Ovary (tissue), 7 donors: ENCODE measurements at regions not wholly inside any gene's neighbourhood (a gene's known extent, or its start where the extent isn't known, plus 50 kb on each side); places are given as distances from the start of the nearest gene placed in this dataset.

ENCODE experiments used
- DNase-seq, 5 donors: peaks; one replicate each; pipeline ENCODE4 v3.0.0-alpha.2; 2019 to 2020
- H3K27ac ChIP-seq, 2 donors: fragments of 200-600 bp; one replicate each; pipeline versions ENCODE4 v1.5.1 to v1.8.0; 2019 to 2022
- H3K27me3 ChIP-seq: fragments of 200-600 bp; one replicate; pipeline ENCODE4 v1.8.0; 2022
- H3K36me3 ChIP-seq: fragments of 200-600 bp; sonication (generic); one replicate; pipeline ENCODE4 v1.5.1; 2019
- H3K4me1 ChIP-seq: one replicate; pipeline ENCODE4 v1.8.1; 2013; ENCODE audit warnings: mild to moderate bottlenecking, moderate library complexity; ENCODE audit not compliant: insufficient read depth
- H3K4me3 ChIP-seq: fragments of 200-600 bp; sonication (generic); one replicate; pipeline ENCODE4 v1.5.1; 2017
- H3K9me3 ChIP-seq, 2 donors: fragments of 200-600 bp in 1 of 2; sonication (generic) in 1 of 2; one replicate each; pipeline versions ENCODE4 v1.5.1 to v1.8.1; 2013 to 2019; ENCODE audit warnings: mild to moderate bottlenecking in 1 of 2, moderate library complexity in 1 of 2
- EP300 ChIP-seq: sonication (generic); formaldehyde crosslinking; IDR thresholded peaks from one replicate; pipeline ENCODE4 v1.6.1; 2017; ENCODE audit warnings: antibody characterized with exemption
- POLR2A ChIP-seq: fragments of 450-650 bp; IDR thresholded peaks from one replicate; pipeline ENCODE4 v1.6.1; 2017; ENCODE audit warnings: antibody characterized with exemption, mild to moderate bottlenecking, moderate library complexity
- WGBS, 3 donors: extraction: QIAGEN DNeasy Blood & Tissue Kit in 1 of 3; methylation state at CpG; one replicate each; pipeline versions ENCODE4 v1.1.5 to v1.1.7; 2013 to 2017; 5-methylcytosine and 5-hydroxymethylcytosine counted together
- intact Hi-C, 4 donors: fragments of 100-400 bp; cut with DNase I; formaldehyde crosslinking; loops; one replicate each; pipeline versions ENCODE4 v1.11.0 to v1.15.1; 2022 to 2023
- TF ChIP-seq, protein P1 (sequence below), 3 donors: fragments of 450-650 bp in 2 of 3; fragments of 200-600 bp in 1 of 3; IDR thresholded peaks; one replicate each; pipeline versions ENCODE4 v1.5.1 to v1.8.0; 2016 to 2022; ENCODE audit warnings: antibody characterized with exemption in 3 of 3, mild to moderate bottlenecking in 1 of 3
- donor health status: DM: no; HTN: no; CAD: no; lungs with moderate emphysema.
- donor health status: DM: no; HTN: no; CAD: no.
- donor health status: Bipolar disorder and iron deficiency.
- donor health status: DM: no; HTN: no; CAD: no.
- donor health status: DM: yes; HTN: yes; CAD: no.

DNA sequence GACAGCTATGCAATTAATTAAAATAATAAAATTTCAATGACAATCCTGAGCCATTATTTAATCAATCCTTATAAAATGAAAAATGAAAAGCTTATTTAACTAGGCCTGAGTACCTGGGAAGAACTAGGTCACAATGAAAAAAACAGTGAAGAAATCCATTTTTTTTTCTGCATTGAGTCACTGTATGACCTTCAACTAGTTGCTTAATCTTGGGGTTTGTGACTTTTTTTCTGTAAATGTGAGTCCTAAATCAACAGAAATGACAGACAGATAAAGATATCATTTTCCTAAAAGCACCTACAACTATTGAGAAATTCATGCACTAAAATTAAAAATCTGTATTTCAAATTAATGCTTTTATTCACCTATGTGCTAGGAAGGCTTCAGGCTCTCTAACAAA is 96.8 kb downstream of the TMEM26 start:
- Histone ChIP-seq H3K4me1 (no peaks in the 10 kb centered on the region), H3K4me3 (no peak overlapping the region), H3K27me3 (no peaks in the 10 kb centered on the region), H3K27ac (no peak overlapping the region), H3K9me3 (no peaks in the 10 kb centered on the region), H3K36me3 (no peaks in the 10 kb centered on the region)
- TF ChIP-seq, protein P1, sequence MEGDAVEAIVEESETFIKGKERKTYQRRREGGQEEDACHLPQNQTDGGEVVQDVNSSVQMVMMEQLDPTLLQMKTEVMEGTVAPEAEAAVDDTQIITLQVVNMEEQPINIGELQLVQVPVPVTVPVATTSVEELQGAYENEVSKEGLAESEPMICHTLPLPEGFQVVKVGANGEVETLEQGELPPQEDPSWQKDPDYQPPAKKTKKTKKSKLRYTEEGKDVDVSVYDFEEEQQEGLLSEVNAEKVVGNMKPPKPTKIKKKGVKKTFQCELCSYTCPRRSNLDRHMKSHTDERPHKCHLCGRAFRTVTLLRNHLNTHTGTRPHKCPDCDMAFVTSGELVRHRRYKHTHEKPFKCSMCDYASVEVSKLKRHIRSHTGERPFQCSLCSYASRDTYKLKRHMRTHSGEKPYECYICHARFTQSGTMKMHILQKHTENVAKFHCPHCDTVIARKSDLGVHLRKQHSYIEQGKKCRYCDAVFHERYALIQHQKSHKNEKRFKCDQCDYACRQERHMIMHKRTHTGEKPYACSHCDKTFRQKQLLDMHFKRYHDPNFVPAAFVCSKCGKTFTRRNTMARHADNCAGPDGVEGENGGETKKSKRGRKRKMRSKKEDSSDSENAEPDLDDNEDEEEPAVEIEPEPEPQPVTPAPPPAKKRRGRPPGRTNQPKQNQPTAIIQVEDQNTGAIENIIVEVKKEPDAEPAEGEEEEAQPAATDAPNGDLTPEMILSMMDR (IDR thresholded peaks at IDR 0.05) = no peak
- TF ChIP-seq POLR2A = no peak
- TF ChIP-seq EP300 = no peak
- intact Hi-C loops = no loop called here
- no peak for DNase-seq

DNA sequence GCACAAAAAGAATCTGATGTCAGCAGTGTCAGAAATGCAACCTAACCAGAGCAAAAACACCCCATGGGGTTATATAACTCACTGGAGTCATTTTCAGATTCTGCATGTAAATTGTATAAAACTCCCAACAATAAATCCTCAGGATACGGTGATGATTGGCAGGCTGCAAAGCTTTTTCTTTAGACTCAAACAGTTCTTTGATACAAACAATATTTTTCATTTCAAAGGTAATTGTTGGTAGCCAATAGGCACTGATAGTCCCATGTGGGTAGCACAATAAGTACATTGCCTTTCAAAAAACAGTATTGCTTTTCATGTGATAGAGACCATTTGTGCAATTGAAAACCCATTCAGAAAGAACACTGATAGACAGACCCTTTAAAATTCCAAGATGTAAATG is 98.0 kb downstream of the TMEM26 start:
- intact Hi-C loops = no loop called here
- no peaks in the 10 kb centered on the region for H3K36me3 ChIP-seq
- 78 to 87% (median 84%) methylated on average over 1 of the region's 1 CpG for WGBS, 3 donors
- H3K27me3 ChIP-seq = no peaks in the 10 kb centered on the region
- no peak for DNase-seq
- H3K9me3 ChIP-seq = no peaks in the 10 kb centered on the region
- H3K4me3 ChIP-seq = no peak overlapping the region
- no peaks in the 10 kb centered on the region for H3K4me1 ChIP-seq
- TF ChIP-seq POLR2A (no peak), EP300 (no peak)
- TF ChIP-seq, protein P1 (IDR thresholded peaks at IDR 0.05) = no peak
- no peak overlapping the region for H3K27ac ChIP-seq

DNA sequence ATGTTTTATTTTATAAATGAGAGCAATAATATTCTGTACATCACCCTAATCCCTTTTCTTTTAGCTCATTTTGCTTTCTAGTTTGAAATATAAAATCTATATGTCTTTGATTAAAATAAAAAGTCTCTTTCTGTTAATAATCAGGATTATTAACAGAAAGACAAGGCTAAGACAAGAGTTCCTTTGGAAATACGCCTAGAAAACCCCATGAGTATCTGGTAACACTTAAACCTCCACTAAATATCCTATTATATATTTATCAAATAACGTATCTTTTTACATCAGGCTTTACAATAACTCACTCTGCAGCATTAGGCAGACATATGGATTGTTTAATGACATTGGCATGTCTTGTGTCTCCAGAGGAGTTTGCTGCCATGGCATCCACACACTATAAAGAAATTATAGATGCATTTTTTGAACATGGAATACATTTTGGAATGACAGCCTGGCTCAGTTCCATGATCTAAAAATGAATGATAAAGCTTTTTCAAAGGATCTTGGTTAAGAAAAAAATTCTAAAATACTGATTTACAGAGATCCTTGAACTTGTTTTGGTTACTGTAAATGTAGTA is 98.7 kb downstream of the TMEM26 start:
- Histone ChIP-seq H3K36me3 (no peaks in the 10 kb centered on the region), H3K4me3 (no peak overlapping the region), H3K9me3 (no peaks in the 10 kb centered on the region), H3K27ac (no peak overlapping the region), H3K27me3 (no peaks in the 10 kb centered on the region), H3K4me1 (no peaks in the 10 kb centered on the region)
- intact Hi-C loops = no loop called here
- WGBS, 3 donors = 75 to 79% (median 79%) methylated on average over 2 of the region's 2 CpGs
- no peak for TF ChIP-seq POLR2A
- no peak for TF ChIP-seq EP300
- TF ChIP-seq, protein P1 (IDR thresholded peaks at IDR 0.05) = no peak
- DNase-seq = no peak

DNA sequence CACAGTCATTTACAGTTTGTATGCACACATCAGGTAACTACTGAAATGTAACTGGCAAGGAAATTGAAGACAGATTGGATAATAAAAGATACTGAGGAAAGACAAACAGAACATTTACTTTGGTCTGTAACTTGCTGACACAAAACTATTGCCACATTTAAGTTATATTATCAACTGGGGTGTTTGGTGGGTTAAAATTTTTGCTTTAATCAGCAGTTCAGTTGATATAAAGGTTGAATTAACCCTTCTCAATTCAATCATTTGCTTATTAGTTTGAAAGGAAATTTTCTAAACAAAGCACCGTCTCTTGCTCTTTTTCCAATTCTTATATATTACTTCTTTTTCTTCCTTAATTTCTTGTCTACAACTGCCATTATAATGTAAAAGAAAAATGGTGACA is 102.4 kb downstream of the TMEM26 start:
- Histone ChIP-seq H3K36me3 (no peaks in the 10 kb centered on the region), H3K9me3 (no peaks in the 10 kb centered on the region), H3K4me3 (no peak overlapping the region), H3K4me1 (no peaks in the 10 kb centered on the region), H3K27ac (no peak overlapping the region), H3K27me3 (no peaks in the 10 kb centered on the region)
- DNase-seq = no peak
- WGBS, 3 donors = 79 to 89% (median 87%) methylated on average over 1 of the region's 1 CpG
- TF ChIP-seq, protein P1 (IDR thresholded peaks at IDR 0.05) = no peak
- intact Hi-C loops = no loop called here

DNA sequence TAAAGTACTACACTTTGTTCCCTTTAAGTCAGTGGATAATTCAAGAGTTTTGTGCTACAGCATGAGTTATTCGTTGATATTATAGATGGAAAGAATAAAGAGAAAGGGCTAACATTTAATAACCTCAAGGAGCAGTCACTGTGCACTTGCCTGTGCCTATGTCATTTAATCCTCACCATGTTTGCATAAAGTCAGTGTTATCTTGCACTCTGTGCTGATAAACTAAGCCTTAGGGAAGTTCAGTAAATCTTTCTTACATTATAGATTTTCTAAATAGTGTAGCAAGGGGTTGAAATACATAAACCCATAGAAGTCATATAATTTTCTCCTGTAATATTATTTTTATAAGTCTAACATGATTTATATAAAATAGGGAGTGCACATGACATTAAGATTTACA is 103.1 kb downstream of the TMEM26 start:
- H3K27ac ChIP-seq = no peak overlapping the region
- H3K4me1 ChIP-seq = no peaks in the 10 kb centered on the region
- DNase-seq = no peak
- no peak overlapping the region for H3K4me3 ChIP-seq
- no peaks in the 10 kb centered on the region for H3K27me3 ChIP-seq
- intact Hi-C loops = no loop called here
- no peaks in the 10 kb centered on the region for H3K36me3 ChIP-seq
- TF ChIP-seq EP300 = no peak
- no peaks in the 10 kb centered on the region for H3K9me3 ChIP-seq
- WGBS, 3 donors = 0 to 54% (median 0%) methylated on average over 1 of the region's 1 CpG
